GF-D8 (cell line): ENCODE measurements at regions not wholly inside any gene's neighbourhood (a gene's known extent, or its start where the extent isn't known, plus 50 kb on each side); places are given as distances from the start of the nearest gene placed in this dataset.
A peak's percentile ranks its signal among the peaks of the same experiment; 100 is the strongest.
"Not testable (repeated sequence)": the region's sequence is repeated elsewhere in the genome, so short reads cannot be mapped to it uniquely, and the experiment has no call there.

Experiments used
- DNase-seq: peaks from one replicate; lab custom pipeline; 2025; lab: John Stamatoyannopoulos, UW

GRCh38 chr7:65744406-65744805 lies 128.5 kb upstream of the VKORC1L1 start:
- DNase-seq: no peak

- DNase-seq: no peak
Observed at GRCh38 chr7:65746398-65746669, 126.5 kb upstream of the VKORC1L1 start.

DNA sequence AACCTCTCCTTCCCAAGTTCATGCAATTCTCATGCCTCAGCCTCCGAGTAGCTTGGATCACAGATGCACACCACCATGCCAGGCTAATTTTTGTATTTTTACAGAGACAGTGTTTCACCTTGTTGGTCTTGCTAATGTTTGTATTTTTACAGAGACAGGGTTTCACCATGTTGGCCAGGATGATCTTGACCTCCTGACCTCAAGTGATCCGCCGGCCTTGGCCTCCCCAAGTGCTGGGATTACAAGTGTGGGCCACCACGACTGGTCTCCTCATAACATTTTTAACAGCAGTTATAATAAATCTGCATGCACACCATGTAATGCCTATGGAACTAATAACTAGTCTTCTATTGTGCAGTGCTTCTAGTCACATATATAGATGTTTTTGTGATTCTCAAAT lies 123.8 kb upstream of the VKORC1L1 start:
- DNase-seq: no peak

DNA sequence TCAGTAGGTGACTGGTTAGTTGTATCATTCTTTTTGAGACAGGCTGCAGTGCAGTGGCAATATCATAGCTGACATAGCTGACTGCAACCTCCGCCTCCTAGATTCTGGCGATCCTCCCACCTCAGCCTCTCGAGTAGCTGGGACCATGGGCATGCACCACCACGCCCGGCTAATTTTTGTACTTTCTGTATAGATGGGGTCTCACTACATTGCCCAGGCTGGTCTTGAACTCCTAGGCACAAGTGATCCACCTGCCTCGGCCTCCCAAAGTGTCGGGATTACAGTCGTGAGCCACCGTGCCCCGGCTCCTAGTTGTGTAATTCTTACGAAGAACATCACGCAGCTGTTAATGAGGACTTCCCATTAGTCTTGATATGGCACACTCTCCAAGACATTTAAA lies 123.4 kb upstream of the VKORC1L1 start:
- DNase-seq: no peak

GRCh38 chr7:65750511-65751344 lies 122.1 kb upstream of the VKORC1L1 start:
- DNase-seq: peak; percentile 83

GRCh38 chr7:65754070-65754469 lies 118.8 kb upstream of the VKORC1L1 start:
- DNase-seq: peak; percentile 84

- not testable (repeated sequence) for DNase-seq
Observed at GRCh38 chr7:65758991-65759390, 113.9 kb upstream of the VKORC1L1 start.

DNA sequence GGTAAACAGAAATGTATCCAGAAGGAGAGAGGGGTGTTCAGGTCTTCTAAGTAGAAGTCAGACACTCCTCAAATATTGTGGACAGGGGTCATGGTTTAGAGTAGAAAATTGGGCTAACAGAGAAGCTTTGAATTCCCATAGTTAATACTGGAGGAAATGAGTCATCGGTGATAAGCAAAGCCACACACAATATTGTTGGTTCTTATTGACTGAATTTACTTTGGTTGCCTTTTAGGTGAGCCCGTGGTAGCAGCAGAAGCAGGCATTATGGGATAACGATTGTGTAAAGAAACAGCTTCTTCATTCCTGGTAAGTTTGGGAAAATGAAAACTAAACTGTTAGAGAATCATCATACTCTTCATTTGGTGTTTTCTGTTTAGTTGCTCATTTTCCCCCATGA lies 110.2 kb upstream of the VKORC1L1 start:
- DNase-seq: not testable (repeated sequence)

DNA sequence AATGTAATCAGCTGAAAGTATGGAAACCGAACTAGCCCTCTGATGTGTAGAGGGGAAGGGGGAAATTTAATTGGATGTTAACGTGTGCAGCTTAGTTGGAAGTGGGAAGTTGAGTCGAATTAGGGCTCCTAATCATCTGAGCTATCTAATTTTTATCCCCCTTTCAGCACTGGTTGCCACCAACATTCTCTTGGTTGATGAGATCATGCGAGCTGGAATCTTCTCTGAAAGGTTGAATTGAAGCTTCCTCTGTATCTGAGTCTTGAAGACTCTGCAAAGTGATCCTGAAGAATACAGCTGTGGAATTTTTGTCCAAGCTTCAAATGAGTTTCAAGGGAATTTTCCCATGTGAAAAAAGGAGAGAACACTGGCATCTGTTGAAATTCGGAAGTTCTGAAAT lies 109.8 kb upstream of the VKORC1L1 start:
- DNase-seq: not testable (repeated sequence)

DNA sequence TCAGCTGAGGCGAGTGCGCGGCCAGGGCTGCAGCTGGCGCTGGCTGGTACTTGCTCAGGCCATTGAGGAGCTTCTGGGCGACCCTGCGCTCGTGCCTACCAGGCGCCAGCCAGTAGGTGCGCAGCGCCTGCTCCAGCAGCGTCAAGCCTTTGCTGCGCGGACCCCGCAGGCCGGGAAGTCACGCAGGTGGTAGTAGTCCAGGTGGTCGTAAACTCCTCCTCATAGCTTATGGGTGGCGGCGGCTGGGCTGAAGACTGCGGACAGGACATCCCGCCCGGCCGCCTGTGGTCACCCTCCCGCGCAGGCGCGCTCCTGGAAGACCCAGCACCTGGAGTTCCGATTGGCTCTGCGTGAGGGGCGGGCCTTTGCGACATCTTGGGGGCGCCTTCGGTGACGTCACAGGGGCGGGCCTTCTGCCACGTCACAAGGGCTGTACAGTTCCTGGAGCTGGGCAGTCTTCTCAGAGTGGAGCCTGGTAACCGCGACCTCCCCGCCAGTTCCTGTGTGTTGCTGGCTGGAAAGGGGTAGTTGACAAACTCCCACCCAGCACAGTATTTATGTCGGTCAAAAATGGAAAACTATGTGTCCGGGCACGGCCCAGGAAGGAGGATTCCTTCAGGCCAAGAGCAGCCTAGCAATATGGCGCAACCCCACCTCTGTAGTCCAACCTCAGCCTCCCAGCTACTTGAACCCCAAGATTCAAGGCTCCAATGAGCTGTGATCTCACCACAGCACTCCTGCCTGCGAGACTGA lies 102.2 kb upstream of the VKORC1L1 start:
- DNase-seq: peak; percentile 84

DNA sequence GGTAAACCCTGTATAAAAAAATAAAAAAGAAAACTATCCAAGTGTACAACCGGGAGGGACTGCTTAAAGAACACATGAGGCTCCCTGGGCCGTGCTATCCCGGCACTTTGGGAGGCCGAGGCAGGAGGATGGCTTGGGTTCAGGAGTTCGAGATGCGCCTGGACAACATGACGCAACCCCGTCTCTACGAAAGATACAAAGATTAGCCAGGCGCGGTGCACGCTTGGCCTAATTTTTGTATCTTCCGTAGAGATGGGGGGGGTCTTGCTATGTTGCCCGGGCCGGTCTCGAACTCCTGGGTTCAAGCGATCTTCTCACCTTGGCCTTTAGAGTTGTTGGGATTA lies 101.7 kb upstream of the VKORC1L1 start:
- DNase-seq: not testable (repeated sequence)

GRCh38 chr7:65776677-65777076 lies 96.2 kb upstream of the VKORC1L1 start:
- DNase-seq: not testable (repeated sequence)

GRCh38 chr7:65789943-65790342 lies 82.9 kb upstream of the VKORC1L1 start:
- not testable (repeated sequence) for DNase-seq

DNA sequence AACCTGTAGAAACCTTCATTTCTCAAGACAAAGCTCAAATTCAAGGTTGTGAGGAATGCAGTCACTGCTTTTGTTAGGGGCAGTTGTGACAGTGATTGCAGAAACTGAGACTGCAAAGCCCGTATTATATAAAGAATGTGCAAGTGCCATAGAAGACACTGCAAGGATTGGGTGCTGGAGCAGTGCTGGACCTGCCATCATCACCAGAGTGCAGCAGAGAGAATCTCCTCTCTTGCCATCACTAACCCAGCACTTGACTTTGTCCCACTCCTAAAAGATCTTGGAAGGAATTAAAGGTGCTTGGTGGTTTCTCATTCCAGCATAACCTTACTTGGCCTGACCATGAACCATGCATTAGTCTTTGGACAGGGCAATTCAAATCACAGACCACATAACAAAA lies 81.1 kb upstream of the VKORC1L1 start:
- DNase-seq: not testable (repeated sequence)

DNA sequence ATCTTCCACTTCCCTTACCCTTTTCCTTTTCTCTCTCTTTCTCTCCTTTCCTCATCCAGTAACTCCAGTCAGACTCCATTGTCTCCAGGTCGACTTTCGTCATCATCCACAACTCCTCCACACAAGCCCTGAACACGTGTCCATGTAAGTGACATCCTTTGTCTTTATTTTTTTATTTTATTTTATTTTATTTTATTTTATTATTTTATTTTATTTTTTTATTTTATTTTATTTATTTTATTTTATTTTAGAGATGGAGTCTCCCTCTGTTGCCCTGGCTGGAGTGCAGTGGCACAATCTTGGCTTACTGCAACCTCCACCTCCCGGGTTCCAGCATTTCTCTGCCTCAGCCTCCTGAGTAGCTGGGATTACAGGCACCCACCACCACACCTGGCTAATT lies 80.1 kb upstream of the VKORC1L1 start:
- DNase-seq: not testable (repeated sequence)

- DNase-seq: not testable (repeated sequence)
Observed at GRCh38 chr7:65794671-65795391, 78.0 kb upstream of the VKORC1L1 start.

DNA sequence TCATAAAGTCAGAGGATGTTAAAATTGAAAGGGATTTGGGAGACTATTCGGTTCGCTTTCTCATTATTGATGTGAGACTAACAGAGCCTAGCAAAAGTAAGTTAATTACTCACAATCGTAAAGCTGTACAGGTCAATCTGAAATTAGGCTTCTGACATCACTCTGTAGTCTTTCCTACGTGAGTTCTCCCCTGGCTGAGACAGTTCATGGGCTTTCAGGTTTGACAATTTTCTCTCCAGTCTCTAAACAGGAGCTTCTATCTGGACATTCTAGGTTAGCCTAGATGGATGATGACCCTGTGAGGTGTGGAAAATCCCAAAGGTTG lies 77.5 kb upstream of the VKORC1L1 start:
- not testable (repeated sequence) for DNase-seq

DNA sequence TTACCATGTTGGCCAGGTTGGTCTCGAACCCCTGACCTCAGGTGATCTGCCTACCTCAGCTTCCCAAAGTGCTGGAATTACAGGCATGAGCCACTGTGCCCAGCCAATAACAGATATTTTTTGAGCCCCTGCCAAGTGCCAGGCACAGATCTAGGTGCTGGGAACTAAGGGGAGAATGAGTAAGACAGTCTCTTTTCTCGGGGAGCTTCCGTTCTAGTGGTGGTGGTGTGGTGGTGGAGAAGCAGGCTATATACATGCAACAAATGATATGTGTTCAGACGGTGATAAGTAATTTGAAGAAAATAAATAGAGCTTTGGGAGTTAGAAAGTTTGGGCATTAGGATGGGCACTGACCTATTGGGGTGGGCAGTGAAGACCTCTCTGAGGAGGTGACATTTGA lies 76.7 kb upstream of the VKORC1L1 start:
- DNase-seq: no peak

GRCh38 chr7:65797086-65797485 lies 75.8 kb upstream of the VKORC1L1 start:
- not testable (repeated sequence) for DNase-seq

- DNase-seq: not testable (repeated sequence)
Observed at GRCh38 chr7:65797566-65797965, 75.3 kb upstream of the VKORC1L1 start.

GRCh38 chr7:65798111-65799075 lies 74.5 kb upstream of the VKORC1L1 start:
- DNase-seq: no peak

DNA sequence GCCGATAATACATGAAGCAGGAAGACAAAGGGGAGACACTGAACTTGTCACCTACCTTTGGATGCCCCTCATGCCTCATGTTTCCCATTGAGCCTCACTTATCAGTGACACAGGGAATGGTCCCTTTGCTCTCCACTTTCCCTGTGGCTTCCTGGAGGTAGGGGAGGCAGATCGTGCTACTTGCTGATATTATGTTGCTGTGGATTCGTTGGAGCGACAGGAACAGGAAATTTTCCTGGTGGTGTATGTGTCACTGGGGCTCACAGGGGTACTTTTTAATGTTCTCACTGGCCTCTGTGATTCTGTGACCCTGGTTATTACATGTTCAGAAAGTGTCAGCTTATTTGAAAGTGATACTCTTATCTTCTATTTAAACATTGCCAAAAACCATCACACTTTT lies 72.7 kb upstream of the VKORC1L1 start:
- not testable (repeated sequence) for DNase-seq
